HCT116 (cell line): ENCODE measurements at regions not wholly inside any gene's neighbourhood (a gene's known extent, or its start where the extent isn't known, plus 50 kb on each side); places are given as distances from the start of the nearest gene placed in this dataset.

Experiments used
- CTCF ChIP-seq, 3 experiments: fragments of 200-600 bp in 1 of 3; sonication (generic) in 1 of 3; IDR thresholded peaks in 2 of 3; conservative IDR thresholded peaks in 1 of 3; 2 replicates each; pipeline ENCODE4 v1.5.1; 2012 to 2017; ENCODE audit warnings: low read depth in 2 of 3, low read length in 2 of 3, antibody characterized with exemption in 1 of 3, borderline replicate concordance in 1 of 3, control low read depth in 1 of 3, mild to moderate bottlenecking in 1 of 3, mixed read lengths in 1 of 3, mixed run types in 1 of 3, moderate library complexity in 1 of 3; ENCODE audit not compliant: insufficient read depth in 1 of 3
- FOSL1 ChIP-seq: IDR thresholded peaks from 2 replicates; pipeline ENCODE4 v1.6.1; 2012; ENCODE audit warnings: low read depth
- SRF ChIP-seq: IDR thresholded peaks from 2 replicates; pipeline ENCODE4 v1.6.1; 2012; ENCODE audit warnings: low read depth
- YY1 ChIP-seq: IDR thresholded peaks from 2 replicates; pipeline ENCODE4 v1.6.1; 2011; ENCODE audit warnings: low read length, low read depth, moderate library complexity, mild to moderate bottlenecking; ENCODE audit not compliant: insufficient replicate concordance; ENCODE audit errors: extremely low read depth

GRCh38 chr13:50283017-50283416 lies 267.8 kb downstream of the KCNRG start:
- TF ChIP-seq CTCF (IDR thresholded peaks at IDR 0.05 in 2 of 3, conservative IDR thresholded peaks at IDR 0.05 in 1 of 3; ENCODE audit: borderline replicate concordance in 1 of 3, insufficient read depth in 1 of 3, low read depth in 2 of 3, low read length in 2 of 3), result no peak
- no peak for TF ChIP-seq SRF
- TF ChIP-seq YY1, result no peak
- TF ChIP-seq FOSL1, result no peak
